HG02981 (cell line): ENCODE measurements at regions not wholly inside any gene's neighbourhood (a gene's known extent, or its start where the extent isn't known, plus 50 kb on each side); places are given as distances from the start of the nearest gene placed in this dataset.

ENCODE experiments used
- ATAC-seq: cut with Tn5 transposase; IDR thresholded peaks from one replicate; pipeline ENCODE4 v1.9.1; 2021; ENCODE audit warnings: mild to moderate bottlenecking, moderate library complexity; ENCODE audit not compliant: unreplicated experiment

- ATAC-seq: no peak
Observed at GRCh38 chr5:158082696-158083287, 223.8 kb upstream of the CLINT1 start.

GRCh38 chr5:158080112-158080511 lies 221.2 kb upstream of the CLINT1 start:
- no peak for ATAC-seq

DNA sequence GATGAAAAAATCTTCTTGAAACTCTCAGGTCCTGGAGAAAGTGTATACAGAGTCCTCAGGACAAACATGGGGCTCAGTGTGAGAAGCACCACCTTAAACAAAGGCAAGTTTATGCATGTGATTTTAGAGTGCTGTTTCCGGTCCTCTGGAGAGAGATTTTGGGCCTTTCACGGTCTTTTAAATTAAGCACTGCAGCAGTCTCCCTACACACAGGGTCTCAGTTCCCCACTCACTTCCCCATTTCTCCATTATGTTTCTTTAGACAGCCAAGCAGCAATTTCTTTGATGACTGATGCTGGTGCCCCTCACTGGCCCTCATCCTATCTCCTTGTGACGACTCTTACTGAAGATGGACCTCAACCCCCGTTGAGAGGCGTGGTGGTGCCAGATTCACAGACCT lies 220.2 kb upstream of the CLINT1 start:
- no peak for ATAC-seq

GRCh38 chr5:158074992-158075769 lies 216.2 kb upstream of the CLINT1 start:
- peak; percentile 97 for ATAC-seq

- no peak for ATAC-seq
Observed at GRCh38 chr5:158074597-158074991, 215.6 kb upstream of the CLINT1 start.

- no peak for ATAC-seq
Observed at GRCh38 chr5:158070859-158071258, 211.9 kb upstream of the CLINT1 start.

- ATAC-seq: no peak
Observed at GRCh38 chr5:158069838-158070237, 210.9 kb upstream of the CLINT1 start.

DNA sequence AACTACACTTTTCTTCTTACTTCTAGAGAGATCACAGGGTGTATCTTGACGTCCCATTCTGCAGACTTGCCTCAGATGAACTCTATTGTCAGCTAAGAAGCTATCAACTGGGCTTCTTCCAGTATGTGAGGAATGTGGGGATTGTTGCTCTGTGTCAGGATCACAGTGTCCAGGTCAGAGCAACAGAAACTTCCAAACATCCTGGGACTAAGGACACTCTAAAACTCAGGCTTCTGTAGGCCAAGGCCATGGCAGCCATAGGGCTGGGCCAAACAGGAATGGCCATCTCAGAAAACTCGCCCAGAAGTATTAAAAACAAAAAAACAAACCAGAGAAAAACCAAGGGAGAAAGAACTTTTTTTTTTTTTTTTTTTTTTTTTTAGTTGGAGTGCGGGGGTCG lies 210.0 kb upstream of the CLINT1 start:
- ATAC-seq: no peak

DNA sequence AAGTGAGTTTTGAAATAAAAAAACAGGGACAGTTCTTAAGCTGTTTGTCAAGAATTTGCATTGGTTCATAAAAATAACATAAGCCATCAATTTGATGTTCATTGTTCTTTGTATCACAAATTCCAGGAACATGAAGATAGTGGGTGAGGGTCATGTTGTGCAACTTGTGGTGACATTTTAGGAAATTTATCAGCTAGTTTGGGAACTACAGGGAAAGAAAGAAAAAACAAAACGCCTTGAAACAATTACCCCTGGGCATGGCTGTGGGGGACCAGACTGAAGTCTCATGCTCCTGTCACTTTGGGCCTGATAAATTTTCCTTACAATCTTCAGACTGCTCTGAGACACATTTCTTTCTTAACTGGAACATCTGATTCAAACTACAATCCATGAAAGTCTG lies 207.1 kb upstream of the CLINT1 start:
- ATAC-seq: no peak

DNA sequence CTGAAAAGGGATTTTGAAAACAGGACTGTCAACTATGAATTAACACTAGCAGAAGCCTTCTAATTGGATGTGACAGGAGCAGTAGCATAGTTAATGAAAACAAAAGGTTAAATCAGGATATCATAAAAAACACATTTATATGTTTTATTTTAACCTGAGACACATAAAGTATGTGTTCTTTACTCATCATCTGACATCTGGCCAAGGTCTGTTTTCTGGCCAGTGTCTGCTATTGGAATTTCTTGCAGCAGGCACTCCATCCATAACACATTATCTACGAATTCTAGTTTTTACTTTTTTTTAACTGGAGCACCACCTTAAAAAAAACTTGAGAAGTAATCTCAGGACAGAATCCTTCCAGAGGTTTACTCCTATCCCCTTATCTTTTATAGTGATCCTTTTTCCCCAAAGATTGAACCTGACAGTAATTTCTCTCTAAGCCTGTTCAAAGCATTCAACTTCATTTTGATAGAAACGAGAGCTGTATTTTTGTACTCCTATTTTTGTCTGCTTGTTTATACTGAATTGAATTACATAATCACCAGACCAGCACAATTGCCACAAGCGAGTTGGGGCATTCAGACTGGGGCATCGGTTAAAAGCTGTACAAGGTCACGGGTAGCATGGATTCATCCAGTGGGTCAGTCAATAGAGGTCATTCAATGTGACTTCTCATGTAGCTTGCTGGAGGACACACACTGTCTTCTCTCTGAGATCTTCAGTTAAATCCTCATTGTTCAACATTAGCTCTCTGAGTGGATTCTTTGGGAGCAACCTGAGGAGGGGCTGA lies 205.6 kb upstream of the CLINT1 start:
- no peak for ATAC-seq

GRCh38 chr5:158063052-158063451 lies 204.1 kb upstream of the CLINT1 start:
- ATAC-seq: no peak

DNA sequence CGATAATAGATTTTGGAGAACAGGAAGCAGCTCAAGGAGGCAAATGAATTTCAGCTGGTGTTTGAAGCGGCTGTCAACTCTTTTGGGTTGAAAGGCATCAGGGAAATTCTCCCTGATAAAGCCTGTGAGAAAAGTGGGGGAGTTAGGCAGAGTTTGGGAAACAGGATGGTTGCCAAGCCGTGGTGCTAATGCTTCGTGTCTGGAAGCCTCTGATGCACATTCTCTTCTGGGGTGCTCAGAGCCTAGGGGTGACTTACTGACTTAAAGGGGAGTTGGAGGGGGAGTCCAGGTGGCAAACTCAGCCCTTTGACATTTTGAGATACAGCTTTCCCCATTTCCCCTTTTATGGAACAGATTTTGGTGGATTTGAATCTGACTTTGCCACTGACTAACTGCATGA lies 202.5 kb upstream of the CLINT1 start:
- no peak for ATAC-seq

DNA sequence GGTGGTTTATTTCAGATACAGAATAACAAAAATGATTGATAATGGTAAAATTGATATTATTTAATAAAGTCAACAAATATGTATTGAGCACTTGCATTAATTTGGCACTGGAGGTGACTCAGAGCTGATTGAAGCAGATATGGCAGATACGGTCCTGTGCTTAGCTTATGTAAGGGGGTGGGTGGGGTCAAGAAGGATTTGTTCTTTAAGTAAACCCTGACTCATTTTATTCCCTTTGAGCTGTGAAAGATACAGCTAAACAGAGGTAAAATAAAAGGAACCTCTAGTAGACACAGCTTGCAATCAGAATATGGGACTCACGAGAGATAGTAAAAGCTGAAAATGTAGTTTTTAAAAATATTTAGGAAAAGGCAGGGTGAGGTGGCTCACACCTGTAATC lies 201.3 kb upstream of the CLINT1 start:
- ATAC-seq: no peak

DNA sequence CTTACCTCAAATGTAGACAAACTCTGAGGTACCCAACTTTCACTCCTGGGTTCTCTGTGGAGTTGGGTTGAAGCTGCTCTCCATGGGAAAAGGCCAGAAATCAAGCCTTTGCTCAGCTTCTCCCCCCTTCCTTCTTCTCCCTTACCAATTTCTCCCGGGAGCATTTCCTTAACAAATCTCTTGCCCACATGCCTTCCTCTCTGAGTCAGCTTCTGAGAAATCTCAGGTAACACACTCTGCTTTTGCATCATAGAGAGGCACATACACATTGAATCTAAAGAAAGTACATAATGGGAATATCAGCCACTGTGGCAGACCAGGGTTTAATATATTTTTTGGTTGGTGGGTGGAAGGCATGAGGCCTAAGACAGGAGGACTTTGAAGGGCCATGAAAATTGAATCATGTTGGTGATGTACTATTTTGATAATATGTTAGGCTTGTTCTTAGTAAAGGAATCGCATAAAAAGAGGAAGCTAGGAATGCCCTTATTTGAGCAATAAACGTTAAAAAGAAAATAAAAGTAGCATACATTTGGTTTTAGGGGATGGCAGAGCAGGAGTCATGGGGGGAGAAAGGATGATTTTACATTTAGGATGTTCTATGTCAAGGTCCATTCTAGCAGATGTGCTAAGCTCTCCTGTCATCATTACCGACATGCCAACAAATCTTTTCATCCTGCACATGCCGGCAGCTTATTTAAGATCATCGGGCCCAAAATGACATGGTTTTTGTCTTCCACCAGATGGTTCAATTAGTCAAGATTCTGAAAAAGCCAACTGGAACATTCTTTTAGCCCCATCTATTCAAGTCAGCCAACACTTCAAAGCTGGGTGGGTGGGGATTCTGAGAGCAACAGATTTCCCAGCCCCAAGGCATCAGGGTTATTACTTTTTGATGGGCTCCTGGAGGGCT lies 199.5 kb upstream of the CLINT1 start:
- ATAC-seq: no peak

GRCh38 chr5:158056130-158056825 lies 197.3 kb upstream of the CLINT1 start:
- no peak for ATAC-seq

GRCh38 chr5:158055111-158055501 lies 196.2 kb upstream of the CLINT1 start:
- no peak for ATAC-seq

DNA sequence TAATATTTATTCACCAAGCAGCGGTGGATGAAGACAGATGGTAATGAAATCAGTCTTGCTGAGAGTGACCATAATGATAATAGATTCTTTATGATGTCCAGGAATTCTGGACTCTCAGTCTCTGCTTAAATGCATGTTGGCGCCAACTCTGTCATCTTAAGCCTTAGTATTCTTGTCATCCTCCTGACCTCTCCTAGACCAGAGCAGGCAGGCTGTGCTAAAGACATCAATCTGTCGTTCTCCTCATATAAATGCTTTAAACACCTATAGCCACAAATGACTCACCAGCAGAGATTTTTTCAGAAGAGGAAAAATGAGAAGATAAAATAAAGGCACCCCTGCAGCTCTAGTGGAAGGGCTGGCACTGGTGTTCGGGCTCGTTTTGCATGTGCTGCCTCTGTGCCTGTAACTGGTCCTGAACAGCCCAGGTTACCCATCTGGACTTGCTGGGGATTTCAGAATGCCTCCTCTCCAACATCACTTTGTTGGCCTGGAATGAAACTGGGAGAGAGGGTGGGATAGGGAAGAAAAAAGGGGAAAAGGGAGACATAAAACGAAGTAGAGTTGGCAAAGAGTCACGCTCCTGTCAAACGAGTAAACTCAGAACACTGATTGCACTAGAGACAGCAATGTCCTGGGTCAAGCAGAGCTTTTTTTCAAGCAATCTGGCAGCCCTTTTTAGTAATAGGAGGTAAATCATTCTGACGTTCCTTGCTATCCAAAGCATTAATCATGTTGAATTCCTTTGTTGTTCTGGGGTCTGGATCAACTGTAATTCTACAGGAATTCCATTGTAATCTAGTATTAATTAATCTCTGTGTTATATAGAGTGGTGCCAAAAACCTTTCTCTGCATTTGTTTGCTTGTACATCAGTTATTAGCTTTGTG lies 195.5 kb upstream of the CLINT1 start:
- no peak for ATAC-seq

GRCh38 chr5:158051036-158051435 lies 192.1 kb upstream of the CLINT1 start:
- no peak for ATAC-seq

DNA sequence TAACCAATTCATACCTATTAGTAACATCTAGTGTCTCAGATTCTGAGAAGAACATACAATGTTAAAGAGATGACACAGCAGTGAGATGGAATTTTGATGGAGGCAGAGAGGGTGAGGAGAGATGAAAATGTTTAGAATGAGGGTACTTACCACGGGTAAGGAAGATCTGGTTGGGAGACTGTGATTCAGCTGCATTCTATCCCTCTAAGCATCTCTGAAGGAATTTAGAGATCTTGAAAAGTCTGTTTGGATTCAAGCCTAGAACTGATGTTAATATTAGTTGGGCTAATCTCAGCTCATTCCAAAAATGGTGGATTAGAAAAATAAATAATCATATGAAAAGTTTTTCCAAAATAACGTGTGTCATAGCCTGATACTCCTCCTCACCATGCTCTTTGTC lies 191.5 kb upstream of the CLINT1 start:
- ATAC-seq: no peak
